ENCODE measurements at regions not wholly inside any gene's neighbourhood (a gene's known extent, or its start where the extent isn't known, plus 50 kb on each side); places are given as distances from the start of the nearest gene placed in this dataset.
"Not testable (repeated sequence)": the region's sequence is repeated elsewhere in the genome, so short reads cannot be mapped to it uniquely, and the experiment has no call there.

DNA sequence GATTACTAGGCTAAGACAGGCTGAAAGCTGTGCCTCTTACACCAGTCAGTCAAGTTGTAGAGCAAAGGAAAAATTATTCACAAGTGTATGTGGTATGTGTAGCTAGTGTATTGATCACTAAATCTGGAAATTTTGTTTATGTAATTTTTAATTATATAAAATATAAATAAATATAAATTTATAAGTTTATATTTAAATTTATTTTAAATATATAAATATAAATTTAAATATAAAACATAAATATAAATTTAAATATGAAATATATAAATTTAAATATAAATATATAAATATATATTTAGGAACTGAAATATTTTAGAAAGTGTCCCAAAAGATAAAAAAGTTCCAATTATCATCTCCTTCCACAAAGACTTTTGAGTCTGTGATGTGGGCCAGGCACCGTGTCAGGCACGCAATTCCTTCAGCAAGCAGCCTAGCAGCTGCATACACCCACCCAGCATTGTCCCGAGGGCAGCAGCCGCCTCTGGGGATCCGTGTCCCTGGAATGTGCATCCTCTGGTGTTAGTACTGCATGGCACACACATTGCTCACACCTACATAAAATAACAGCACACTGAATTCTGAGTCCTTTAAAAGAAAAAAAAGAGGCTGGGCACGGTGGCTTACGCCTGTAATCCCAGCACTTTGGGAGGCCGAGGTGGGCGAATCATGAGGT is 1098.0 kb downstream of the BRD1 start:
- DNase-seq (ENCODE audit: low spot score), result no peak

GRCh38 chr22:48727454-48728058 is 1100.1 kb downstream of the BRD1 start:
- DNase-seq (ENCODE audit: low spot score), result no peak

DNA sequence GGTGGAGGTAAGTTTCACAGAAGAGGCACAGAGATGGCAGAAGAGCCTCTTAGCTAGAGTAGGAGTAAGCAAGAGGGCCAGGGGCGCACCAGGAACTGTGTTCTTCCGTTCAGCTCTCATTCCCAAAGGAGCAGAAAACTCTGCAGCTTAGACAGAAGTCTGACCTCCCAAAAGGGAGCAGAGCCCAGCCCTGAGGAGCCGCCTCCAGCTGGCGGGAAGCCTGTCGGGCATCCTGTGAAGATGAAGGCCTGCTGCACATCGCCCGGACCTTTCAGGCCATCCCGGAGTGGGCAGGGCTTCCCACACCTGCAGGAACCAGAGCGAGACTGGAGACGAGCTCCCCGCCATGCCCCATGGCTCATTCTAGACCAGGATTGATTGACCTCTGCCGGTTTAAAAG is 1102.8 kb downstream of the BRD1 start:
- DNase-seq (ENCODE audit: low spot score), result no peak

GRCh38 chr22:48722661-48723060 is 1105.0 kb downstream of the BRD1 start:
- DNase-seq (ENCODE audit: low spot score), result no peak

- no peak for DNase-seq (ENCODE audit: low spot score)
Observed at GRCh38 chr22:48721395-48721669, 1106.3 kb downstream of the BRD1 start.

DNA sequence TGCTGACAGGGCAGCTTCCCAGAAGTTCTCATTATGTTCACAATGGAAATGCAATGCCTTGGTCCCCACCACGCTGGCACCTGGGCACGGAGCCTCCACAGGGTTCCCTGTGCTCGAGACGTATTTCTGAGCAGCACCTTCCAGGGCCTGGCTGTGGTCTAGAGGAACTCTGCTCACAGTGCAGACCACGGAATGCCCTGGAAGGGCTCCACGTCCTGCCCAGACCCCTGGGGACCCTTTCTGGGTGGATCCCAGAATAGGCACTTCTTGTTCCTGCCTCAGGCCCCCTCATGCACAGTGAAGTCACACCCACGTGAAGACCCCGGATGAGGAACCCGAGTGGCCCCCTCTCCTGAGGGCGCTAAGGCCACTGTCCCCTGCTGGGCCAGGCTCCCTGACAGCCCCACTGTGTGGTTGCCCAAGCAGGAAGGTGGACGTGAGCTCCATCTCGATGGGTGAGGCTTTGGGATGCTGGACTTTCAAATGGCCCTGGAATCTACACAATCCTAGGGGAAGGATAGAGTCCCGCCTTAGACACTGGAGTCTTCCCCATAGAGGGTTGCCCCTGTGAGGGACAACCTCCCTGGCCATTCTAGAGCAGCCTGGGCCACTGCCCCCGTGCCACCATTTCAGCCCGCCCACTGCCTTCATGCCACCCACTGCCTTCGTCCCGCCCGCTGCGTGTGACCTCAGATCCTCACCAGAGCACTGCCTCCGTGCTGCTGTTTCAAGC is 1106.8 kb downstream of the BRD1 start:
- no peak for DNase-seq (ENCODE audit: low spot score)

- no peak for DNase-seq (ENCODE audit: low spot score)
Observed at GRCh38 chr22:48719978-48720661, 1107.6 kb downstream of the BRD1 start.

DNA sequence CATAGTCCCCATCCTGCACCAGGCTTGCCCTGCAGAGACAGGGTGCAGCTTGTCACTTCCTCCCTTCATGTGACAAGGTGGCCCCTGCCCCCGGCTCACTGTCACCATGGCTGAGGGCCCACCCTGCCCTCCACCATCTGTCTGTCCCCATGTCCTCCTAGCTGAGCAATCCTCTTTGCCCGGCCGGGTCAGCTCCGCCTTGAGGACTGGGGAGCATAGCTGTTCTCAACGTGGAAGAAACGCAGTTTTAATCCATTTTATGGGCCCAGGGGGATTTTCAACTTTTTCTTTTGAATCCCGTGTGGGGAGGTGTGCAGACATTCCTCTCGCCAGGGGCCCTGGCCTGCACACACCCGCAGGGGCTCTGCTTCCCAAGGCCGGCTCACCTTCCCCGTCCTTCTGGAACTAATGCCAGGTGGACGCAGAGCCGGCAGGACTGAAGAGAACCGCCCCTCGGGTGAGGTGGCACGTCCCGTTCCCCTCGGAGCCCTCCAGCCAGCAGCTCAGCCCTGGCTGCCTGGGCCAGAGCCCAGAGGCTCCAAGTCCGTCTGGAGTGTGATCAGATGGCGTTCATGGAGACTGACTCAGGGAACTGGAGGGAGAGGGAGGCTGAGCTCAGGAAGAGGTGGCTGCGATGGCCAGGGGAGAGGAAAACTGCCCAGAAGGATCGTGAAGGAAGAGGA is 1108.7 kb downstream of the BRD1 start:
- DNase-seq (ENCODE audit: low spot score), result no peak

GRCh38 chr22:48717883-48718817 is 1109.5 kb downstream of the BRD1 start:
- no peak for DNase-seq (ENCODE audit: low spot score)

GRCh38 chr22:48717076-48717810 is 1110.4 kb downstream of the BRD1 start:
- DNase-seq (ENCODE audit: low spot score), result no peak

DNA sequence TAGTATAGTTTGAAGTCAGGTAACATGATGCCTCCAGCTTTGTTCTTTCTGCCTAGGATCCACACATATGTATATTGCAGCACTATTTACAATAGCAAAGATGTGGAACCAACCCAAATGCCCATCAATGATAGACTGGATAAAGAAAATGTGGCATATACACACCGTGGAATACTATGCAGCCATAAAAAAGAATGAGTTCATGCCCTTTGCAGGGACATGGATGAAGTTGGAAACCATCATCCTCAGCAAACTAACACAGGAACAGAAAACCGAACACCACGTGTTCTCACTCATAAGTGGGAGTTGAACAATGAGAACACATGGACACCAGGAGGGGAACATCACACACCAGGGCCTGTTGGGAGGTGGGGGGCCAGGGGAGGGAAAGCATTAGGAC is 1111.5 kb downstream of the BRD1 start:
- DNase-seq (ENCODE audit: low spot score), result not testable (repeated sequence)

DNA sequence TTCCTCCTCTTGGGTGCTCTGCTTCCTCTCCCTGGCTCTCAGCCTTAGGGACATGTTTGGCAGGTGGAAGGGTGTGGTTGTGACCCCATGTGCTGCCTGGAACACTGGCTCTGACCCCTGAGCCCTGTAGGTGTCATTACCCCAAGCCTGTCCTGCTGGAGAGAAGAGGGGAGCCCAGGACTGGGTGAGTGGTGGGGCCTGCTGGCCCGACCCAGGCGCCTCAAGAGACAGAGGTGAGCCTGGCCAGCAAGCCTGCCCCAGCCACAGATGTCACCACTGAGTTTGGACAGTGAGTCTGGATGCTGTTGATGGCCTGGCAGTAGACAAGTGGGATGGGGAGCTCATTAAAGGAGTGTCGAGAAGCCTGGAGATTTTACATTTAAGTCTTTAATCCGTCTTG is 1112.2 kb downstream of the BRD1 start:
- DNase-seq (ENCODE audit: low spot score), result no peak

DNA sequence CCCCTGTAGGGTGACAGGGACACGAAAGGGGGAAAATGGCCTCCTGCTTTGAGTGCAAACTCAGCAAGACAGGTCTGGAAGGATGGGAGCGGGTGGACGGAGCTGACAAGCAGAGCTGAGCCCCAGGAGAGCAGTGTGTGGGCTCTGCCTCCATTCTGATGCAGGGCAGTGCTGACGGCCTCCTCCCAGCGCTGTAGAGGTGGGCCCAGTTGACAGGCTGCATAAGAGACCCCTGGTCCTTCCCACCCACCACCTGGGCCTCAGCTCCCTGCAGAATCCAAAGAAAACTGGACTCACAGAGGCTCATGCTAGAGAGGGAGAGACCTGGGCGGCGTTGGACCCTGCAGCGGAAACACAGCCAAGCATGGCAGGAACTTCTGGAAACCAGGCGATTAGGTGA is 1113.4 kb downstream of the BRD1 start:
- DNase-seq (ENCODE audit: low spot score), result no peak

GRCh38 chr22:48713272-48714205 is 1114.1 kb downstream of the BRD1 start:
- DNase-seq (ENCODE audit: low spot score), result no peak

DNA sequence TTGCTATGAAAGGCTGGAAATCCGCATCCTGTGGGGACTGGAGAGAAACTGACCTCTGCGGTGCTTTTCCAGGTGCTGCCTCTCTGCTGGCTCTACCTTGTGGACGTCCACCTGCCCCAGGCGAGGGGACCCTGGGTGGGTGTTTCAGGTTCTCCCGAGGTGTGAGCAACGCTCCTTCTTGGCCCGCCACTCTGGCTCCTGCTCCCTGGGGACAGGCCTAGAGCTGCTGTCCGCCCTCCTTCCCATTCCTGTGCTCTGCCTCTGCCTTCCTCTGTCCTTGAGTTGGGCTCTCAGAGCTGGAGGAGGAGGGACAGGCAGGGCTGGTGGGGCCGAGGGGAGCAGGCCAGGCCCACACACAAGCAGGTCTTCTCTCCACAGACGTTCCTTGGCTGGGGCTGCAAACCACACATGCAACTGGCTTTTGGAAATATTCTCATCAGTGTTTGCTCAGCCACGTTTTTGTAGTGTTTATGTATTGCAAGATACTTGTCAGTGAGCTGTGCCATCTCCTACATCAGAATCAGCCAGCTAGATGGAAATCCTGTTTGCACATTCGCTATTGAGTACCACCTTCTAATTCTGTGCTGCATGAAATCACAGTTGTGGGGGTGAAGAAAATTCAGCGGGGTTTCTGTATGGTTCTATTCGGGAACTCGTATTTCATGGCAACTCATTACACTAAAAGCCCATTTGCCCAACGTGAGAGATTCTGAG is 1115.0 kb downstream of the BRD1 start:
- no peak for DNase-seq (ENCODE audit: low spot score)

DNA sequence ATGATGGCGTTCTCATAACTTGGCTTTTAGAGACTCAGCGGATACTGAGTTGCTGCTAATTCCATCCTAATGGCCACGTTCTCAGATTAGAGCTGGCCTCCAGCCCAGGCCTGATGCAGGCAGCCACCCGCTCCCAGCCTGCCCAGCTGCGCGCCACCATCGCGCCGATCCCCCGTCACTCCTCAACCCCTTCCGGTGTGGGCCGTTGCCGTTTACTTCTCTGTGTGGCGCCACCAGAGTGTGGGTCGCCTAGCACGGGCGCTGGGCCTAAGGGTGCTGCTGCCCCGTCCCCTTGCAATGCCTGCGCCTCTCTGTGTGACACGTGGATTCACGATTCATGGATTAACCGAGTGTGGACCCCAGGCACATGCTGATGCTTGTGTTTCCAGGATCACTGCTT is 1116.0 kb downstream of the BRD1 start:
- DNase-seq (ENCODE audit: low spot score), result no peak

DNA sequence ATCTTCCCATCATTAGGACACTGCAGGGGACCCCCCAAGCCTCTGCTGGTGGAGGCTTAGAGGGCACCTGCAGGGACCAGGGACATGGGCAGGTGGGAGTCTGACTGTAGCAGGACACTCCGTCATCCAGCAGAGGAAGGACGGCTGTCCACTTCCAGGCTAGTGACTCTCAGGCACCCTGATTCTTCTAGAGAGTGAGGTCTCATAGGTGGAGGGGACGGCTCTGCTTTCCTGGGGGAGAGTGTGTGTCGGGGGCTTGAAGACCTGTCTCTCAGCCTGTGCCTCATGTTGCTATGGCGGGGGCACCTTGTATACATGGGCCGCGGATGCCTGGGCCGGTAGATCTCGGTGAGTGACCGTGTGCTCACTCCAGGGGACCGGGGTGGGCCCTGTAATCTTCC is 1116.6 kb downstream of the BRD1 start:
- DNase-seq (ENCODE audit: low spot score), result no peak

GRCh38 chr22:48710410-48710809 is 1117.3 kb downstream of the BRD1 start:
- no peak for DNase-seq (ENCODE audit: low spot score)

DNA sequence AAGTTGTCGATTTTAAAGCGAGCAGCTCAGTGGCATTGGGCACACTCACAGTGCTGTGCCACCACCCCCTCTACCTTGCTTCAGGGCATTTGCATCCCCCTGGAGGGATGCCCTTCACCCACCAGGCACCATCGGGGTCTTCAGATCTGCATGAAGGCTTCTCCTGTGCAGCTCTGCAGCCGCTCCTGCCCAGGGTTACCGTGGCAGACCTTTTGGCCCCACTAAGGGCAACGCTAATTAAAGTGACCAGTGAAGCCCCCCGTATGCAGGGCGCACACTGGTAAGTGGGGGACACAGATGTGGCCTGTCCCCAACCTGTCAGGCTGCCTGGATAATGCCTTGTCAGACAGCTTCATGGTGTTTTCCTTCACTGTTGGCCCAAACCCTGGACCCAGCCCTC is 1117.7 kb downstream of the BRD1 start:
- no peak for DNase-seq (ENCODE audit: low spot score)

Measured in AG08395 (cell line).